Bronchial epithelial cell (primary cell): ENCODE measurements at regions not wholly inside any gene's neighbourhood (a gene's known extent, or its start where the extent isn't known, plus 50 kb on each side); places are given as distances from the start of the nearest gene placed in this dataset.
A peak's percentile ranks its signal among the peaks of the same experiment; 100 is the strongest.

ENCODE experiments used
- DNase-seq: peaks from one replicate; pipeline ENCODE4 v3.0.0-alpha.2; 2010; ENCODE audit warnings: low read depth
- FAIRE-seq: peaks from 2 replicates; lab custom pipeline; 2011; peaks lifted over from hg19 to GRCh38; lab: Jason Lieb, UNC
- H3K27me3 ChIP-seq: 2 replicates; pipeline ENCODE4 v1.5.1; 2011; ENCODE audit warnings: low read length; ENCODE audit not compliant: control insufficient read depth, insufficient read depth
- H3K36me3 ChIP-seq: 2 replicates; pipeline ENCODE4 v1.5.1; 2011; ENCODE audit warnings: low read length; ENCODE audit not compliant: control insufficient read depth, insufficient read depth
- H3K4me3 ChIP-seq: 2 replicates; pipeline ENCODE4 v1.5.1; 2011; ENCODE audit warnings: mild to moderate bottlenecking, low read depth, low read length, control low read depth
- TF ChIP-seq, protein P1 (sequence below): IDR thresholded peaks from 2 replicates; pipeline ENCODE4 v1.5.1; 2011; ENCODE audit warnings: mild to moderate bottlenecking, moderate library complexity, low read length, control low read depth, inconsistent platforms; ENCODE audit not compliant: insufficient read depth, severe bottlenecking

DNA sequence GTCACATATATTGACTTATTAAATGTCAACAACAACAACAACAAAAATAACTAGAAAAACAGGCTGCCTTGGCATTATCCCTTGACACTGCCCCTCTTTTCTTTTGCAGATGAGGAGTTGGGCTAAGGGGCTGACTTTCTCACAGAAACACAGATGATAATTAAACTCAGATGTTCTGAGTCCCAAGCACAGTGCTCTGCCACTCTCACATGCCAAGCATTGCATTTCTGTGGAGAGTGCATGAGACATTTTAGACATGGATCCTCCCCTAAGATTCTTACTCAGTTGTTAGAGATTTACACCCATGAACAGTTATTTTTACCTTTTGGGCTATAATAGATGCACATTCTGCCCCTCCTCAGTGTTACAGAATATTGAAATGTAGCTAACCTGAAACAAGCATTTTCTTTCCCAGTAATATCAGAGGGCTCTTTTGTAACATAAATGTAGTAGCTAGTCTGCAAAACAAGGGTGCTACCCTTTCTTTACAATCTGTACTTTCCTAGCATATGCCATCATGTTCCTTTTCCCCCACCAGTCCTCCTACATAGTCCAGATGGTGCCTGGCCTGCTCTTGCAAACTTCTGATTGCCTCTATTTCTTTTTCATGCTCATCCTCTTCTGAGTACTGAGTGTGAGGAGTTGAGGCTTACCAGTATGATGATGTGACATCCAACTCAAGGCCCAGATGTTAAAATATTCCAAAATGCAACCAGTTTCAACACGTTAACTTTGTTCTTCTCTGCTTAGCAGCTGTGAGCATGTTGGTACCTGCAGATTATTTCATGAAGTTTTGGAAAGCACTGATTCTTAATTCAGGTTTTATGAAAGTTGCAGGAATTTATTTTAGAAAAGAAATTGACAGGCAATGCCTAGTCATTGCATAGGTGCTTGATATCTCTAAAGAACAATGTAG lies 125.0 kb upstream of the ATP2B1 start:
- DNase-seq: peak; percentile 85
- TF ChIP-seq, protein P1, sequence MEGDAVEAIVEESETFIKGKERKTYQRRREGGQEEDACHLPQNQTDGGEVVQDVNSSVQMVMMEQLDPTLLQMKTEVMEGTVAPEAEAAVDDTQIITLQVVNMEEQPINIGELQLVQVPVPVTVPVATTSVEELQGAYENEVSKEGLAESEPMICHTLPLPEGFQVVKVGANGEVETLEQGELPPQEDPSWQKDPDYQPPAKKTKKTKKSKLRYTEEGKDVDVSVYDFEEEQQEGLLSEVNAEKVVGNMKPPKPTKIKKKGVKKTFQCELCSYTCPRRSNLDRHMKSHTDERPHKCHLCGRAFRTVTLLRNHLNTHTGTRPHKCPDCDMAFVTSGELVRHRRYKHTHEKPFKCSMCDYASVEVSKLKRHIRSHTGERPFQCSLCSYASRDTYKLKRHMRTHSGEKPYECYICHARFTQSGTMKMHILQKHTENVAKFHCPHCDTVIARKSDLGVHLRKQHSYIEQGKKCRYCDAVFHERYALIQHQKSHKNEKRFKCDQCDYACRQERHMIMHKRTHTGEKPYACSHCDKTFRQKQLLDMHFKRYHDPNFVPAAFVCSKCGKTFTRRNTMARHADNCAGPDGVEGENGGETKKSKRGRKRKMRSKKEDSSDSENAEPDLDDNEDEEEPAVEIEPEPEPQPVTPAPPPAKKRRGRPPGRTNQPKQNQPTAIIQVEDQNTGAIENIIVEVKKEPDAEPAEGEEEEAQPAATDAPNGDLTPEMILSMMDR: no peak

DNA sequence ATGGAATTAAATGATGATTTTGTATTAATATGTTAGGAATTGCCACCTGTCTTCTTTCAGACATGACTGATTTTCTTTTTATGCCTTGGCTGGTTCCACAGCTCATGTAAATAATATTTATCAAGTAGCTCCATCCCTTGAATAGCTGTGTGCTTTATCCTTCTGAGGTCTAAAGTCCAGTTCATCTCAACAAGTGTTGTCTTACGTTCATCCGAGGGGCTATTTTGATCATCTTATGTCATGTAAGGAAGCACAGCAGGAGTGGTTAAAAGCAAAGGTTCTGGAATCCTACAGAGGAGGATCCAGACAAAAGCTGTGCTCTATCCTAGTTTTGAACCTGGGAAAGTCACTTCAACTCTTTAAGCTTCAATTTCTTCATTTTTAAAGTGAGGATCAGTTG lies 123.7 kb upstream of the ATP2B1 start:
- H3K27me3 ChIP-seq: no peaks in the 10 kb centered on the region
- no peaks in the 10 kb centered on the region for H3K36me3 ChIP-seq
- TF ChIP-seq, protein P1: no peak
- DNase-seq (no peak), FAIRE-seq (no peak)
- H3K4me3 ChIP-seq: no peak overlapping the region

More for the DNA sequence above, 125.0 kb upstream of the ATP2B1 start:
- no peaks in the 10 kb centered on the region for H3K36me3 ChIP-seq
- no peaks in the 10 kb centered on the region for H3K27me3 ChIP-seq
- no peak overlapping the region for H3K4me3 ChIP-seq
- no peak for FAIRE-seq

DNA sequence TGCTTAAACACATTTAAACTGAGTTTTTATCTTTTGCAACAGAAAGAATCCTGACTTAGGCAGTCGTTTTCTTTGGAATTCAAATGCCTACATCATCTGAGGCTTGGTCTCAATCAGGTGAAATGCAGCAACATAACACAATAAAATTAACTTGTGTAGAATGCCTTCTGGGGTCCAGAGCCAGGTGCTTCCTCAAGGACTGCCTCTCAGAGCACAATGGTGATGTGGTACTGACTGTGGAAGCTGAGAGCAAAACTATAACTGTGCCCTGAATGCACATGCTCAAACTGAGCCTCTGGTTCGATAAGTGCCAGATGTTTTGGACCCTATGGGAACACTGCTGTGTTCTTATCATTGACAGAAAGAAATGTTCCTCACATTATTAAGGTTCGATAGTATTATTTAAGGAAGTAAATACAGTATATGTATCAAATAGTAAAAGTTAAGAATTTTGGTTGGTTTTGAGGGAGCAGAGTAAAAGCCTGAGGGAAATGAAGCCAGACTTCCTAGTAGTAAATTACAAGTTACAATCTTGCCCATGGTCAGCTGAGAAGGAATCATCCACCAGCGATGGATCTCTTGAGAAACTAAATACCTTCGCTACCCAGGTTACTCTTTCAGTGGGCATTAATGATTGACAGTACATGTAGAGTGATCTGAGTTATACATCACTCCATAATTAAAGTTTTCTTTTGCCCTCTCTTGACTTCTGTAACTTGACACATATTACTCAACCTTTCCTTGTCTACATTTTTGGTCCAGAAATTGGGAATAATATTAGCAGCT lies 122.9 kb upstream of the ATP2B1 start:
- TF ChIP-seq, protein P1: no peak
- no peak for FAIRE-seq

DNA sequence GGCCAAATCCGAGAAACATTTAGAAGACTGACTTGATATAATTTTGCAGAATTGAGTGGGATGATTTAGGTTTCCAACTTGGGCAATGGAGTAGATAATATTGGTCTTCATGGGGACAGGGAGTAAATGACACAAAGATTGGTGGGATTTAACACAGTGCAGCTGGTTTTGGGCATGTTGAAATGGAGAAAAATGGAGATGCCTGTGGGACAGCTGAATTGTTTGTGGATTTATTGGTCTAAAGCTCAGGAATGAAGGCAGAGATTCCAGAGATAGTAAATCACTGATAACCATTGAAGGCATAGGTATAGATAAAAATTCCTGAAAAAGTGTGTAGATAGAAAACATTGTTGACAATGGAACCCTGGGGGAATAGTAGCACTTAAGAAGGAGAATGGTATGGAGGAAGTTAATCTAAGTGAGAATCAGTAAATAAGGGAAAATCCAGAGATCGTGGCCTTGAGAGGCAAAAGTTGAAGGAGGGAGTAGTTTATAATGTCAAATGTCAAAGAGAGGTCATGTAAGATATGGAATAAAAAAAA lies 120.9 kb upstream of the ATP2B1 start:
- DNase-seq (no peak), FAIRE-seq (no peak)
- no peak overlapping the region for H3K4me3 ChIP-seq
- H3K36me3 ChIP-seq: no peaks in the 10 kb centered on the region
- H3K27me3 ChIP-seq: no peaks in the 10 kb centered on the region
- TF ChIP-seq, protein P1: no peak

More for the DNA sequence above, 122.9 kb upstream of the ATP2B1 start:
- Histone ChIP-seq H3K4me3 (no peak overlapping the region), H3K36me3 (no peaks in the 10 kb centered on the region), H3K27me3 (no peaks in the 10 kb centered on the region)
- no peak for DNase-seq

DNA sequence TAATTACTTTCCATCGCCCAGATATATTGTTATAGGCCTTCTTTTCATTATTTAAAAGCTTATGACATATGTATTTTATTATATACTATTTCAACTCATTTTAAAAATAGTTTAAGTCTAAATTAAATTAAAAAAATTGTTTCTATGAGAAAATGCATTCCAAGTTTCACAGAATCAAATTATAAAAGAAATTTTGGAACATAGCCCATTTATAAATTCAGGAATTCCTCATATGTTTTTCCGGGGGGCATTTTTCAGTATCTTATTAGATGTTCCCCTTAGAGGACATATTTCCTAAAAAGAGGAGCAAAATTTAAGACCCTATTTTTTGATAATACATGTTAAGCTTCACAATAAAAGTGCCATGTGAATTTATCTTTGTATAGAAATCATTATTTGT lies 119.9 kb upstream of the ATP2B1 start:
- Histone ChIP-seq H3K36me3 (no peaks in the 10 kb centered on the region), H3K4me3 (no peak overlapping the region), H3K27me3 (no peaks in the 10 kb centered on the region)
- TF ChIP-seq, protein P1: no peak
- no peak for DNase-seq
- no peak for FAIRE-seq
